CD4-positive, alpha-beta T cell (primary cell): ENCODE measurements at regions not wholly inside any gene's neighbourhood (a gene's known extent, or its start where the extent isn't known, plus 50 kb on each side); places are given as distances from the start of the nearest gene placed in this dataset.

Experiments
- ATAC-seq: fragments of 200-7000 bp; cut with Tn5 transposase; one replicate; pipeline ENCODE4 v1.10.0; 2022; ENCODE audit warnings: mild to moderate bottlenecking; ENCODE audit not compliant: poor library complexity
- CTCF ChIA-PET: fragments of 350-600 bp; sonication (Branson Sonifier 250); formaldehyde crosslinking; loops from one replicate; lab custom pipeline; 2021; ENCODE audit warnings: antibody characterized with exemption, inconsistent platforms; lab: Charles Lee
- POLR2A ChIA-PET: fragments of 350-600 bp; sonication (Branson Sonifier 250); formaldehyde crosslinking; loops from one replicate; lab custom pipeline; 2021; ENCODE audit warnings: antibody characterized with exemption, inconsistent platforms; lab: Charles Lee
- DNase-seq, 14 experiments: peaks; one replicate each; pipeline ENCODE4 v3.0.0-alpha.2; 2013 to 2020; ENCODE audit warnings: mixed read lengths in 2 of 14
- H3K27ac ChIP-seq, 2 donors: one replicate each; pipeline versions ENCODE4 v1.5.1 to v1.7.0; 2013; ENCODE audit warnings: low read length in 2 of 2, low read depth in 1 of 2, mild to moderate bottlenecking in 1 of 2
- H3K27me3 ChIP-seq, 2 experiments: 1 replicate in 1 of 2; 2 replicates in 1 of 2; pipeline versions ENCODE4 v1.6.1 to v1.7.0; 2013; ENCODE audit warnings: low read length in 2 of 2, control low read depth in 1 of 2, mild to moderate bottlenecking in 1 of 2, moderate library complexity in 1 of 2; ENCODE audit not compliant: insufficient read depth in 2 of 2, control insufficient read depth in 1 of 2
- H3K36me3 ChIP-seq: one replicate; pipeline ENCODE4 v1.6.1; 2013; ENCODE audit warnings: low read length, control low read depth; ENCODE audit not compliant: insufficient read depth
- H3K4me1 ChIP-seq: one replicate; pipeline ENCODE4 v1.6.1; 2013; ENCODE audit warnings: low read length, control low read depth; ENCODE audit not compliant: insufficient read depth
- H3K4me3 ChIP-seq: one replicate; pipeline ENCODE4 v1.5.1; 2013; ENCODE audit warnings: mild to moderate bottlenecking, low read length, moderate library complexity
- H3K9me3 ChIP-seq, 2 experiments: 1 replicate in 1 of 2; 2 replicates in 1 of 2; pipeline versions ENCODE4 v1.6.1 to v1.7.0; 2013; ENCODE audit warnings: low read length in 2 of 2, mild to moderate bottlenecking in 2 of 2, control low read depth in 1 of 2, moderate library complexity in 1 of 2; ENCODE audit not compliant: control insufficient read depth in 1 of 2, insufficient read depth in 1 of 2
- H3K27ac Mint-ChIP-seq: one replicate; pipeline ENCODE4 v1.8.0; 2020; ENCODE audit warnings: mixed read lengths
- H3K27me3 Mint-ChIP-seq: one replicate; pipeline ENCODE4 v1.8.0; 2021; ENCODE audit warnings: mixed read lengths
- H3K36me3 Mint-ChIP-seq: one replicate; pipeline ENCODE4 v1.8.0; 2021; ENCODE audit warnings: low read depth, mixed read lengths
- H3K4me1 Mint-ChIP-seq: one replicate; pipeline ENCODE4 v1.8.0; 2021; ENCODE audit warnings: low read depth, mixed read lengths
- H3K4me3 Mint-ChIP-seq: one replicate; pipeline ENCODE4 v1.8.0; 2020; ENCODE audit warnings: mild to moderate bottlenecking, mixed read lengths
- H3K9me3 Mint-ChIP-seq: one replicate; pipeline ENCODE4 v1.8.0; 2020; ENCODE audit warnings: mixed read lengths
- CTCF ChIP-seq: fragments of 200-600 bp; IDR thresholded peaks from one replicate; pipeline ENCODE4 v1.8.0; 2022; ENCODE audit warnings: antibody characterized with exemption, mild to moderate bottlenecking
- intact Hi-C, 2 experiments: fragments of 100-400 bp; cut with DNase I in 1 of 2; cut with micrococcal nuclease in 1 of 2; formaldehyde crosslinking; loops; one replicate each; pipeline versions ENCODE4 v1.15.1 to v1.9.0; 2023 to 2025; cut with DNase I, micrococcal nuclease

GRCh38 chr6:133052465-133052864 lies 188.7 kb upstream of the EYA4 start:
- Mint-ChIP-seq H3K4me1 (no peaks in the 10 kb centered on the region), H3K4me3 (no peak overlapping the region), H3K27ac (no peak overlapping the region), H3K36me3 (no peaks in the 10 kb centered on the region), H3K9me3 (peaks cover 2% of the 10 kb centered on the region), H3K27me3 (no peaks in the 10 kb centered on the region)
- Histone ChIP-seq H3K4me1 (no peaks in the 10 kb centered on the region), H3K9me3 (no peaks in the 10 kb centered on the region), H3K27me3 (no peaks in the 10 kb centered on the region), H3K27ac (no peak overlapping the region), H3K36me3 (no peaks in the 10 kb centered on the region), H3K4me3 (no peak overlapping the region)
- TF ChIP-seq CTCF: no peak
- POLR2A ChIA-PET: no interaction called here
- DNase-seq (no peak), ATAC-seq (no peak)
- CTCF ChIA-PET: no interaction called here
- intact Hi-C loops: no loop called here

DNA sequence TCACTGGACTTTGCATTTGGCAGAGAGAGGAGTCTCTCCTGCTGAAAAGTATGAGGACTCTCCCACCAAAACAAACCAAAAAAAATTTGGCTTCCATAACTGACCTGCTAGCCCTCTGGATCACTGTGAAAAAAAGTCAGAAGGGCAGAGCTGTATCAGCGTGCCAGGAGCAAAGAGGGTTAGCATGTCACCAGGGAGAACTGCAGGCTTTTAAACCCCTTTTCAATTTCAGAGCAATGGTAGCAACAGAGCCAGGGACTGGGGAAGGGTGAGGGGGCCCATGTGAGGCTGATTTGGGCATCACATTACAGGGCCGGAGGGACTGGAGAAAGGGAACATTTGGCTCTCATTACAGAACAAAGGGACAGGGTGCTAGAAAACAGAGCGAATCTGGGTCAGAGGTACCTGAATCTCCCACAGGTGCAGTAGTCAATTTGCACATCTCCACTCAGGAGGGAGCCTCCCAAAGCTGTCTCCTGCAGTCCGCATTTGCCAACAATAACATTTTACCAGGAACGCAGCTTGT lies 185.7 kb upstream of the EYA4 start:
- no peaks in the 10 kb centered on the region for H3K27me3 Mint-ChIP-seq
- no peak overlapping the region for H3K4me3 ChIP-seq
- H3K9me3 ChIP-seq: no peaks in the 10 kb centered on the region
- ChIA-PET CTCF (no interaction called here), POLR2A (no interaction called here)
- no peaks in the 10 kb centered on the region for H3K27me3 ChIP-seq
- DNase-seq (no peak), ATAC-seq (no peak)
- H3K4me3 Mint-ChIP-seq: no peak overlapping the region
- H3K27ac ChIP-seq: no peak overlapping the region
- intact Hi-C loops: no loop called here
- no peak overlapping the region for H3K27ac Mint-ChIP-seq
- no peaks in the 10 kb centered on the region for H3K36me3 ChIP-seq
- no peaks in the 10 kb centered on the region for H3K36me3 Mint-ChIP-seq
- no peaks in the 10 kb centered on the region for H3K9me3 Mint-ChIP-seq
- no peaks in the 10 kb centered on the region for H3K4me1 ChIP-seq
- no peaks in the 10 kb centered on the region for H3K4me1 Mint-ChIP-seq
- no peak for TF ChIP-seq CTCF

DNA sequence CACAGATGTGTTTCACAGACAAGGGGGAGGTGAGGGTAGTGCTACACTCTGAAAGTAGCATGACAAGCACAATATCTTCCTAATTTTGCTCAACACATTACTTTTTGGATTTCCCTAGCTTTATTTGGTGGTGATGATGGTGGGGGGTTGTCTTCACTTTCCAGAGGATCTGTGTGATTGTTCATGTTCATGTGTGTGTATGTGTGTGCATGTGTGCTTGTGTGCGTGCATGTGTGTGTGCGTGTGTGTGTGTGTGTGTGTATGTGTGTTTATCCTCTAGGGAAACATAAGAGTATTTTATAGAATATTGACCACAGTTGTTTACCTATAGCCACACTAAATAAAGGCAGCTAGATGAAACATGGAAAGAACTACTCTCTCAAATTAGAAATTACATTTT lies 183.8 kb upstream of the EYA4 start:
- Histone ChIP-seq H3K27ac (no peak overlapping the region), H3K27me3 (no peaks in the 10 kb centered on the region), H3K4me1 (no peaks in the 10 kb centered on the region), H3K9me3 (no peaks in the 10 kb centered on the region), H3K36me3 (no peaks in the 10 kb centered on the region), H3K4me3 (no peak overlapping the region)
- intact Hi-C loops: no loop called here
- Mint-ChIP-seq H3K36me3 (no peaks in the 10 kb centered on the region), H3K27me3 (no peaks in the 10 kb centered on the region), H3K9me3 (no peaks in the 10 kb centered on the region), H3K4me1 (no peaks in the 10 kb centered on the region), H3K4me3 (no peak overlapping the region), H3K27ac (no peak overlapping the region)
- ChIA-PET CTCF (no interaction called here), POLR2A (no interaction called here)
- no peak for ATAC-seq
- no peak for TF ChIP-seq CTCF
- no peak for DNase-seq
